GM12872 (cell line): ENCODE measurements at regions not wholly inside any gene's neighbourhood (a gene's known extent, or its start where the extent isn't known, plus 50 kb on each side); places are given as distances from the start of the nearest gene placed in this dataset.

Source experiments
- TF ChIP-seq, protein P1 (sequence below): IDR thresholded peaks from 3 replicates; pipeline ENCODE4 v1.5.1; 2011; ENCODE audit warnings: low read depth, mild to moderate bottlenecking, low read length, moderate library complexity; ENCODE audit not compliant: insufficient read depth

DNA sequence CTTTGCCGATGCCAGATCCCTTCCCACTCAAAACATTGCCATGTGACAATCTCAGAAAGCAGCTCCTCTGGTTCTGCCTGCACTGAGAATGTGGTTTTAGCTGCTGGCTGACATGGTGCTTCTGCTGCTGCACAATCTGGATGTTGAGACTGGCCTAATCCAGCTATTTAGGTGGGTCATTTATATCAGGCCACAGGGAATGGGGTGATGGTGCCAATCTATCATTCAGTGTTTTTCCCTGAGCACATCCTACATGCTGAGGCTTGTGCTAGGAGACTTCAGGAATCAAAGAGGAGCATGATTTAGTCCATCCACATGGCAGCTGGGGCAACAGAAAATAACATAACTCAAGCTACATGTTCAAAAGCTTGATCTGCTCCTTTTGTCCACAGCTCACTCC is 144.7 kb downstream of the CYRIA start:
- TF ChIP-seq, protein P1, sequence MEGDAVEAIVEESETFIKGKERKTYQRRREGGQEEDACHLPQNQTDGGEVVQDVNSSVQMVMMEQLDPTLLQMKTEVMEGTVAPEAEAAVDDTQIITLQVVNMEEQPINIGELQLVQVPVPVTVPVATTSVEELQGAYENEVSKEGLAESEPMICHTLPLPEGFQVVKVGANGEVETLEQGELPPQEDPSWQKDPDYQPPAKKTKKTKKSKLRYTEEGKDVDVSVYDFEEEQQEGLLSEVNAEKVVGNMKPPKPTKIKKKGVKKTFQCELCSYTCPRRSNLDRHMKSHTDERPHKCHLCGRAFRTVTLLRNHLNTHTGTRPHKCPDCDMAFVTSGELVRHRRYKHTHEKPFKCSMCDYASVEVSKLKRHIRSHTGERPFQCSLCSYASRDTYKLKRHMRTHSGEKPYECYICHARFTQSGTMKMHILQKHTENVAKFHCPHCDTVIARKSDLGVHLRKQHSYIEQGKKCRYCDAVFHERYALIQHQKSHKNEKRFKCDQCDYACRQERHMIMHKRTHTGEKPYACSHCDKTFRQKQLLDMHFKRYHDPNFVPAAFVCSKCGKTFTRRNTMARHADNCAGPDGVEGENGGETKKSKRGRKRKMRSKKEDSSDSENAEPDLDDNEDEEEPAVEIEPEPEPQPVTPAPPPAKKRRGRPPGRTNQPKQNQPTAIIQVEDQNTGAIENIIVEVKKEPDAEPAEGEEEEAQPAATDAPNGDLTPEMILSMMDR: no peak

- TF ChIP-seq, protein P1: no peak
Measured at GRCh38 chr2:16515696-16516095, 149.9 kb downstream of the CYRIA start.

- TF ChIP-seq, protein P1: no peak
Measured at GRCh38 chr2:16513626-16514025, 152.0 kb downstream of the CYRIA start.

- TF ChIP-seq, protein P1: no peak
Measured at GRCh38 chr2:16511041-16511440, 154.6 kb downstream of the CYRIA start.

DNA sequence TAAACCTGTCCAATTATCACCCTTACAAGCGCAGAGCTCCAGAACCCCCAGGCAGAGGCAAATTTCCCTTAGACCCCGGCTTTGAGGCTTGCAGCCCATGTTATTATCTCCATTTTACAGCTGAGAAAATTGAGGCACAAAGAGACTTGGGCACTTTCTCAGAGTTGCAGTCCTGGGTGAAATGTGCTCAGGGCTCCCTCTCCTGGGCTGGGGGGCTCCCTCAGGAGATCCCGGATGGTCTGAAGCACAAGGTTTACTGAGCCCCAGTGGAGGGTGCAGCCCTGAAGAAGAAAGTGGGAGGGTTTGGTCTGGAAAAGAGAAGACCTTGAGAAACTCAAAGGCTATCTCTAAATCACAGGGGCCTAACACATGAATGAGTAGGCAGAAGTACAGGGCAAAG is 156.6 kb downstream of the CYRIA start:
- TF ChIP-seq, protein P1: no peak

GRCh38 chr2:16508490-16508851 is 157.2 kb downstream of the CYRIA start:
- TF ChIP-seq, protein P1: no peak

DNA sequence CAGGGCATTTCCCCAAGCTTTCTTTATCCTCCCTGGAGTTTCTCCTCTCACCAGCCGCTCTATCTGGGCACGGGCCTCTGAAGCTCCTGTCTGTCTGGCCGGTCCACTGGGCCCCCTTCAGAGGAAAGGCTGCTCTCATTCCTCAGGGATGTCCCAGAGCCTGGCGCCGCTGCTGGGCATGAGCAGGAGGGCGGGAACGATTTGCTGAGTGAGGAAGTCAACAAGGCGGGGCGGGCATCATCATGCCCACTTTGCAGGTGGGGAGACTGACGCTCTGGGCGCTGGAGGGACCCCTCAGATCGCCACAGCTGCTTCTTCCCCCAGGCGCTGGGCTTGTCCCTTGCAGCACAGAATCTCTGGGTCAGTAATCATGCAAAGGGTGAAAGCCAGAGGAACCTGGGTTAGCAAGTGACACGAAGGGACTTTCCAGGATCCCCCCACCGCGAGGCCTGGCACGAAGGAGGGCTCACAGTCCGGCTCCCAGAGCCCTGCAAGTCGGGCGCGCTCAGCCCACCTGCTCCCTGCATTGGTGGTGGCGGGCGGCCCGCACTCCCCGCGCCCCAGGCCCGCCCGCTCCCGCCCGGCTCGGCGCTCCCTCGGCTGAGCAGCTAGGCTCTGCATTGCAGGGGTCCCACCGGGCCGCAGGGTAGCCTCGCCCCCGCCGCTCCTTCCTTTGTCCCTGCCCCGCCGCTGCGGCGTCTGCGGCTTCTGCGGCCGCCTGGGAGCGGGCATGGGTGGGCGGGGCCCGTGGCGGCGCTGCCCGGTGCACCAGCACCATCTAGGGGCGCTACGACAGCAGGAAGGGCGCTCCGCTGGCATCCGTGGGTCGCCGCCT is 157.8 kb downstream of the CYRIA start:
- TF ChIP-seq, protein P1: peak; percentile 36; the same call in 2 of the 3 replicates

DNA sequence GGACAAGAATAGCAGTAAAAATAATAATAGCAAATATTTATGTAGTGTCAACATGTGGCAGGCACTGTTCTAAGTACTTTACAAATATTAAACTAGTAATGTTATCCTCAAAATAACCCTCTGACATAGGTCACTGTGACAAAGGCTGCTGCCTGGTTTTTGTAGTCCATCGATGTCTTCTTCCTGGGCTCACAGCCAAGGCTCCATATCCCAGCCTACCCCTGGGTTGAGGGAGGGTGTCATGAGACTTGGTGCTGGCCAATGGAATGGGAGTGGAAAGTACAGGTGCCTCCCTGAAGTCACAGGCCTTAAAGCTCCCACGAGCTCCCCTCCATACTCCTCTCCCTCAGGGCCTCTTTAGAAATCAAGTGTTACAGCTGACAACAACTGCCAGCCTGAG is 159.3 kb downstream of the CYRIA start:
- TF ChIP-seq, protein P1: no peak
